ENCODE measurements at regions not wholly inside any gene's neighbourhood (a gene's known extent, or its start where the extent isn't known, plus 50 kb on each side); places are given as distances from the start of the nearest gene placed in this dataset.
"Not testable (repeated sequence)": the region's sequence is repeated elsewhere in the genome, so short reads cannot be mapped to it uniquely, and the experiment has no call there.

- no peak for DNase-seq (ENCODE audit: low read depth)
Observed at GRCh38 chr7:68694656-68695055, 903.6 kb upstream of the AUTS2 start.

- DNase-seq (ENCODE audit: low read depth), result no peak
Observed at GRCh38 chr7:68697796-68698280, 900.4 kb upstream of the AUTS2 start.

- no peak for DNase-seq (ENCODE audit: low read depth)
Observed at GRCh38 chr7:68699090-68699711, 899.1 kb upstream of the AUTS2 start.

- DNase-seq (ENCODE audit: low read depth), result no peak
Observed at GRCh38 chr7:68700414-68700813, 897.9 kb upstream of the AUTS2 start.

GRCh38 chr7:68706291-68706690 is 892.0 kb upstream of the AUTS2 start:
- DNase-seq (ENCODE audit: low read depth), result no peak

GRCh38 chr7:68707159-68707558 is 891.1 kb upstream of the AUTS2 start:
- no peak for DNase-seq (ENCODE audit: low read depth)

- no peak for DNase-seq (ENCODE audit: low read depth)
Observed at GRCh38 chr7:68707958-68708357, 890.3 kb upstream of the AUTS2 start.

- DNase-seq (ENCODE audit: low read depth), result no peak
Observed at GRCh38 chr7:68712956-68713495, 885.2 kb upstream of the AUTS2 start.

- DNase-seq (ENCODE audit: low read depth), result not testable (repeated sequence)
Observed at GRCh38 chr7:68714135-68714534, 884.1 kb upstream of the AUTS2 start.

- no peak for DNase-seq (ENCODE audit: low read depth)
Observed at GRCh38 chr7:68715907-68716306, 882.4 kb upstream of the AUTS2 start.

- no peak for DNase-seq (ENCODE audit: low read depth)
Observed at GRCh38 chr7:68717176-68717575, 881.1 kb upstream of the AUTS2 start.

GRCh38 chr7:68718097-68718551 is 880.2 kb upstream of the AUTS2 start:
- DNase-seq (ENCODE audit: low read depth), result no peak

GRCh38 chr7:68720697-68721096 is 877.6 kb upstream of the AUTS2 start:
- DNase-seq (ENCODE audit: low read depth), result no peak

GRCh38 chr7:68722044-68722443 is 876.2 kb upstream of the AUTS2 start:
- DNase-seq (ENCODE audit: low read depth), result no peak

GRCh38 chr7:68724965-68725364 is 873.3 kb upstream of the AUTS2 start:
- no peak for DNase-seq (ENCODE audit: low read depth)

- no peak for DNase-seq (ENCODE audit: low read depth)
Observed at GRCh38 chr7:68725843-68726785, 872.2 kb upstream of the AUTS2 start.

- not testable (repeated sequence) for DNase-seq (ENCODE audit: low read depth)
Observed at GRCh38 chr7:68728720-68729119, 869.6 kb upstream of the AUTS2 start.

- DNase-seq (ENCODE audit: low read depth), result no peak
Observed at GRCh38 chr7:68729371-68729770, 868.9 kb upstream of the AUTS2 start.

- DNase-seq (ENCODE audit: low read depth), result no peak
Observed at GRCh38 chr7:68730194-68730593, 868.1 kb upstream of the AUTS2 start.

GRCh38 chr7:68730964-68731363 is 867.3 kb upstream of the AUTS2 start:
- no peak for DNase-seq (ENCODE audit: low read depth)

- DNase-seq (ENCODE audit: low read depth), result no peak
Observed at GRCh38 chr7:68733219-68734153, 864.8 kb upstream of the AUTS2 start.

Measured in forelimb muscle (tissue), 1 donor.